ENCODE measurements at regions not wholly inside any gene's neighbourhood (a gene's known extent, or its start where the extent isn't known, plus 50 kb on each side); places are given as distances from the start of the nearest gene placed in this dataset.

GRCh38 chr1:200307755-200308066, 102.1 kb downstream of the ZNF281 start:
- TF ChIP-seq POLR2A (IDR thresholded peaks at IDR 0.05) = no peak
- no peak for TF ChIP-seq CTCF (IDR thresholded peaks at IDR 0.05)
- no peak for TF ChIP-seq POLR2AphosphoS5 (IDR thresholded peaks at IDR 0.05)
- TF ChIP-seq EP300 (IDR thresholded peaks at IDR 0.05) = no peak

All from upper lobe of left lung (tissue), 4 donors.